GM12865 (cell line): ENCODE measurements at regions not wholly inside any gene's neighbourhood (a gene's known extent, or its start where the extent isn't known, plus 50 kb on each side); places are given as distances from the start of the nearest gene placed in this dataset.
"Not testable (repeated sequence)": the region's sequence is repeated elsewhere in the genome, so short reads cannot be mapped to it uniquely, and the experiment has no call there.

Experiments
- DNase-seq: peaks from one replicate; pipeline ENCODE4 v3.0.0; 2010; ENCODE audit warnings: low read depth
- H3K4me3 ChIP-seq: 2 replicates; pipeline ENCODE4 v1.5.1; 2011; ENCODE audit warnings: mild to moderate bottlenecking, low read depth, low read length, control low read depth
- TF ChIP-seq, protein P1 (sequence below): IDR thresholded peaks from 2 replicates; pipeline ENCODE4 v1.5.1; 2011; ENCODE audit warnings: low read length, control low read depth, low read depth, inconsistent platforms; ENCODE audit not compliant: insufficient read depth; ENCODE audit errors: missing control alignments

DNA sequence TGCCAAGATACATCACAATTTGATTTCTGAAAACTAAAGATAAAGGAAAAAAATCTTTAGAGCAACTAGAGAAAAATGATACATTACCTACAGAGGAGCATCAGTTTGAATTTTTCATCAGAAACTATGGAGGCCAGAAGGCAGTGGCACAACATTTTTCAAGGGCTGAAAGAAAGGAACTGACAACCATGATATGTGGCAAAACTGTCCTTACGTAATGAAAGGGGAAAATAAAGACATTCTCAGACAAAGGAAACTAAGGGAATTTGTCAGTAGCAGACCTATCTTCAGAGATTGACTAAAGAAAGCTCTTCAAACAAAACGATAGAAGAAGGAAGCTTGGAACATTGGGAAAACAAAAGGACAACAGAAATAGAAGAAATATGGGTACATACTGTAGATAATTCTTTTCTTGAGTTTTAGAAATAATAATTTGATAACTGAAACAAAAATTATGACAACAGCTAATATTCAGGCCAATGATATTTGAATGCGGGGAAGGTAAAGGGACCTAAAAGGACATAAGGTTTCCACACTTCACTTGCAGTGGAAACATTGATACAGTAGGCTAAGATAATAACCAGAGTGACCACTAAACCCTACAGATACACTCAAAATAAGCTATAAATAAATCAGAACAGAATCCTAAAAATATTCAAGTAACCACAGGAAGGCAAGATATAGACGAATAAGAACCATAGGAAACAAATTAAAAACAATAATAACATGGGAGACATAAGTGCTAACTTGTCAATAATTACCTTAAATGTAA is 70.0 kb upstream of the NPAS2 start:
- DNase-seq = no peak
- TF ChIP-seq, protein P1, sequence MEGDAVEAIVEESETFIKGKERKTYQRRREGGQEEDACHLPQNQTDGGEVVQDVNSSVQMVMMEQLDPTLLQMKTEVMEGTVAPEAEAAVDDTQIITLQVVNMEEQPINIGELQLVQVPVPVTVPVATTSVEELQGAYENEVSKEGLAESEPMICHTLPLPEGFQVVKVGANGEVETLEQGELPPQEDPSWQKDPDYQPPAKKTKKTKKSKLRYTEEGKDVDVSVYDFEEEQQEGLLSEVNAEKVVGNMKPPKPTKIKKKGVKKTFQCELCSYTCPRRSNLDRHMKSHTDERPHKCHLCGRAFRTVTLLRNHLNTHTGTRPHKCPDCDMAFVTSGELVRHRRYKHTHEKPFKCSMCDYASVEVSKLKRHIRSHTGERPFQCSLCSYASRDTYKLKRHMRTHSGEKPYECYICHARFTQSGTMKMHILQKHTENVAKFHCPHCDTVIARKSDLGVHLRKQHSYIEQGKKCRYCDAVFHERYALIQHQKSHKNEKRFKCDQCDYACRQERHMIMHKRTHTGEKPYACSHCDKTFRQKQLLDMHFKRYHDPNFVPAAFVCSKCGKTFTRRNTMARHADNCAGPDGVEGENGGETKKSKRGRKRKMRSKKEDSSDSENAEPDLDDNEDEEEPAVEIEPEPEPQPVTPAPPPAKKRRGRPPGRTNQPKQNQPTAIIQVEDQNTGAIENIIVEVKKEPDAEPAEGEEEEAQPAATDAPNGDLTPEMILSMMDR = no peak
- H3K4me3 ChIP-seq = no peak overlapping the region

DNA sequence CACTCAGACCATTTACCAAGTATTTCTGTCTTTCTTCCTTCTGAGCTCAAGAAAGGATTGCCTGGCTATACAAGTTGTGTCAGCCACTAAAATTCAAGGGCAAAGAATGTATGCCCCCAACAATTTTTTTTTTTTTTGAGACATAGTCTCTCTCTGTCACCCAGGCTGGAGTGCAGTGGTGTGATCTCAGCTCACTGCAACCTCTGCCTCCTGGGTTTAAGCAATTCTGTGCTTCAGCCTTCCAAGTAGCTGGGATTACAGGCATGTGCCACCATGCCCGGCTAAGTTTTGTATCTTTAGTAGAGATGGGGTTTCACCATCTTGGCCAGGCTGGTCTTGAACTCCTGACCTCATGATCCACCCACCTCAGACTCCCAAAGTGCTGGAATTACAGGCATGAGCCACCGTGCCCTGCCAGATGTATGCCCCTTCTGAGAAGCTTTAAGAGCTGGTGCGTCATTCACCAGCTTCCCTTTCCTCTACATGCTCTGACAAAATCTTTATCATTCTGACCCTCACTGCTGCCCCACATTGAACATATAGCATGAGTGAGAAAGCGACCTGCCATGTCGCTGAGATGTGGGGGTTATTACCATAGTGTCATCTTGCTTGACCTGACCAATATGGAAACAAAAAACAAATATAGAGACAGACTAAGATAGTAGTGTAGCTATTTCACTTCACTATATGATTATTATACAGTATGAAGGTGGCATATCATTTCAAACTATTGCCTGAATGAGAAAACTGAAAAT is 67.9 kb upstream of the NPAS2 start:
- H3K4me3 ChIP-seq, DNase-seq: not testable (repeated sequence)

DNA sequence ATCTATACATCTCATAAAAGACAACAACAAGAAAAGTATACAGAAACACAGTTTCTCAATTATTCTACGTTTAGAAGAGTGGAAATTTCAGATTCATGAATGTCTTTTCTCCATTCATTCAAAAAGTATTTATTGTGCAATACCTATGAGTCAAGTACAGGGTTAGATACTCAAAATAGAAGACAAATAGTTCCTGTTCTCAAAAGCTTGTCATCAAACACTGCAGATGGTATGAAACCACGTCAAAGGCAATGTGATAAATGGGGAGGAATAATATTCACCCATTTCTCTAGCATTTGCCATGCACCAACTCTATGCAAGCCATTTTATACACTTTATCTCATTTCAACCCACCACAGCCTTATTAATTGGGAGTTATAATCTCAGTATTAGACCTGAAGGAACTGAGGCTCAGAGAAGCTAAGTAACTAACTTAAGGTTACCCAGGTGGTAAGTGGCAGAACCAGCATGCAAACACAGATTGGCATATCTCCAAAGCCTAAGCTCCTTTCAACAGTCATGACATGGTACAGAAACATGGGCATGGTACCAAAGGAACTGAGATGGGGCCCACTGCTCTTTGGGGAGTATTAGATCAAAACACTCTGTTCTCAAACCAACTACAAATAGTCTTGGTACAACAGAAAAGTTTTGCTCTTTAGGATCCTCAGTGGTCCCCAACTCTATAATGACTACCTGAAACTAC is 67.2 kb upstream of the NPAS2 start:
- H3K4me3 ChIP-seq = no peak overlapping the region
- no peak for DNase-seq
- TF ChIP-seq, protein P1 = no peak

DNA sequence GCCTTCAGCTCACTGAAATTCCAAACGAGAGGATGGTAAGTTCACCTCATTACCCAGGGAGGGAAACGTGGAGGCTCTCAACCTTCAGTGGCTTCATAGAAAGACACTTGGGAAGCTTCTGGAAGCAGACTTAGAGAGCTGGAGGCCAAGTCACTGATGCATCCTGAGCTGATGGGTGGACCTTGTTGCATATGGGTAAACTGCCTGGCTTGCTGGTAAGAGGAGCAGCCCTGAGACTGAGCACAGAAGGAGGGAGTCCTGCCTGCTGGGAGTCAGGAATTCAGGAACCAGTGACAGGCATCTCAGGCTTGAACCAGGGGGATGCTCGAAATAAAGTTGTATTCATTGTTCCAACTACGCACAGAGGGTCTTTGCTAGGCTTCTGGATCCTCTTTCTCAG is 66.5 kb upstream of the NPAS2 start:
- DNase-seq = no peak
- TF ChIP-seq, protein P1 = no peak
- no peak overlapping the region for H3K4me3 ChIP-seq

DNA sequence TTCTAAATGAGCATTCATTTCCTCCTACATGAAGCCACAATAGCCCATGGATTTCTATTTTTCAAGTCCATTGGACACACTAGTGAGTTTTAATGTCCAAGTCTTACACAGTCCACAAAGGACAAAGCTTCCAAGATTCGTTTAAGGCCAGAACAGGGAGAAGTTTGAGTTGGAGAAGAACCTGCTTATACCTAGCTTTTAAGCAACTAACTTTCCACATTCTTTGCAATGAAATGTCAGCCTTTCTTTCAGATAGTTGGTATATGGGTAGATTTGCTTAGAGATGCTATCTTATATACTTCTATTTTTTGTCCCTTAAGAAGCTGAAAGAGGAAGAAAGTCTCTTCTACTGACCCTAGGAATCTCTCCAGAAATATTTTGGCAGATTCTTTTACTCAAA is 66.1 kb upstream of the NPAS2 start:
- TF ChIP-seq, protein P1 = no peak
- no peak overlapping the region for H3K4me3 ChIP-seq
- DNase-seq = no peak

DNA sequence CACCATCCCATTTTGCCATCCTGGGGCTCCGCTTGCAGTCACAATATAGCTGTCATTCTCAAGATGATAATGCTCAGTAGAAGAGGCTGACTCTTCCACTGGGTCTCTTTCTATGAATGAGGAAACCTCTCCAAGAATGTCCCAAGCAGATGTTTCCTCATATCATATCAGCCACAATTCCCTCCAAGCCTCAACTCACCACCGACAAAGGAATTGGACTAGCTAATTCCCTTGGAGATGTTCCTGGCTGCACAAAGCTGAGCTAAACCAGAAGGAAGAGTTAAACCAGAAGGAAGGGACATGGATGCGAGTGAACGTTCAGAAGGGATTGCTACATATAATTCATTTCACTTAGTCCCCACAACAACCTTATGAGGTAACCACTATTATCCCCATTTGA is 65.0 kb upstream of the NPAS2 start:
- TF ChIP-seq, protein P1 = no peak
- no peak for DNase-seq

DNA sequence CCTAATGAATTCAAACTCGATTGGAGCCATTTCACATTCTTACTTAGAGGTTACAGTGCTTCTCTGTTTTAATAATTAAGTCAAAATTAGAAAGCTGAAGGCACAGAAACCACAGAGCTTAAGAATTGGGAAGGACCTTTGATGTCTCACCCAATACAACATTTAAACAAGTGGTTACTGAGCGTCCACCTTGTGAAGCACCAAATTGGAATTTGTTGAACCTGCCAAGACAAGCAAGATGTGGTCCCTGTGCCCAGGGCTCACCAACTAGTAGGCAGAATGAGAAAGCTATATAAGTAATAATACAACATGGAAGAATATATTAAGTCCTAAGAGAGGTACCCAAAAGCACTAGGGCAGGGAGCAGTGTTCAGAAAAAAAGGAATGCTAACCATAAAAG is 64.5 kb upstream of the NPAS2 start:
- TF ChIP-seq, protein P1 = no peak
- no peak overlapping the region for H3K4me3 ChIP-seq
- DNase-seq = no peak

More for the DNA sequence above, 65.0 kb upstream of the NPAS2 start:
- H3K4me3 ChIP-seq = no peak overlapping the region
